HL-60/S4 (cell line): ENCODE measurements at regions not wholly inside any gene's neighbourhood (a gene's known extent, or its start where the extent isn't known, plus 50 kb on each side); places are given as distances from the start of the nearest gene placed in this dataset.

Experiments used
- in situ Hi-C: fragments of 300-500 bp; cut with MboI; formaldehyde crosslinking; loops from 2 replicates; pipeline ENCODE4 v1.14.3; 2022; ENCODE audit warnings: low sequenced_read_pairs

- in situ Hi-C loops: no loop called here
Measured at GRCh38 chr3:72229952-72230351, 445.0 kb upstream of the PROK2 start.

- in situ Hi-C loops: no loop called here
Measured at GRCh38 chr3:72227486-72228070, 442.6 kb upstream of the PROK2 start.

- in situ Hi-C loops: no loop called here
Measured at GRCh38 chr3:72224804-72225509, 440.0 kb upstream of the PROK2 start.

GRCh38 chr3:72223628-72224027 lies 438.7 kb upstream of the PROK2 start:
- in situ Hi-C loops: no loop called here

- in situ Hi-C loops: no loop called here
Measured at GRCh38 chr3:72223116-72223515, 438.2 kb upstream of the PROK2 start.

GRCh38 chr3:72222410-72222809 lies 437.5 kb upstream of the PROK2 start:
- in situ Hi-C loops: no loop called here

GRCh38 chr3:72220946-72221345 lies 436.0 kb upstream of the PROK2 start:
- in situ Hi-C loops: no loop called here

GRCh38 chr3:72219752-72220151 lies 434.8 kb upstream of the PROK2 start:
- in situ Hi-C loops: no loop called here

- in situ Hi-C loops: no loop called here
Measured at GRCh38 chr3:72217570-72217969, 432.6 kb upstream of the PROK2 start.

- in situ Hi-C loops: no loop called here
Measured at GRCh38 chr3:72214066-72214951, 429.4 kb upstream of the PROK2 start.

GRCh38 chr3:72213296-72214065 lies 428.5 kb upstream of the PROK2 start:
- in situ Hi-C loops: no loop called here

GRCh38 chr3:72212396-72212795 lies 427.4 kb upstream of the PROK2 start:
- in situ Hi-C loops: no loop called here

- in situ Hi-C loops: no loop called here
Measured at GRCh38 chr3:72210261-72210660, 425.3 kb upstream of the PROK2 start.

- in situ Hi-C loops: no loop called here
Measured at GRCh38 chr3:72205297-72205826, 420.4 kb upstream of the PROK2 start.

- in situ Hi-C loops: no loop called here
Measured at GRCh38 chr3:72204452-72204851, 419.5 kb upstream of the PROK2 start.

GRCh38 chr3:72203613-72204349 lies 418.8 kb upstream of the PROK2 start:
- in situ Hi-C loops: no loop called here

GRCh38 chr3:72203105-72203504 lies 418.2 kb upstream of the PROK2 start:
- in situ Hi-C loops: no loop called here

GRCh38 chr3:72200332-72200731 lies 415.4 kb upstream of the PROK2 start:
- in situ Hi-C loops: no loop called here

GRCh38 chr3:72199530-72199929 lies 414.6 kb upstream of the PROK2 start:
- in situ Hi-C loops: no loop called here

GRCh38 chr3:72196377-72196929 lies 411.5 kb upstream of the PROK2 start:
- in situ Hi-C loops: no loop called here
